Thymus (tissue), 11 donors: ENCODE measurements at regions not wholly inside any gene's neighbourhood (a gene's known extent, or its start where the extent isn't known, plus 50 kb on each side); places are given as distances from the start of the nearest gene placed in this dataset.

ENCODE experiments used
- DNase-seq, 9 donors: peaks; one replicate each; pipeline ENCODE4 v3.0.0-alpha.2; 2013; ENCODE audit warnings: low spot score in 9 of 9, low read depth in 6 of 9, missing footprints in 1 of 9
- H3K27ac ChIP-seq, 2 donors: one replicate each; pipeline ENCODE4 v1.5.1; 2013; ENCODE audit warnings: control low read depth in 1 of 2, low read depth in 1 of 2, low read length in 1 of 2, mild to moderate bottlenecking in 1 of 2, moderate library complexity in 1 of 2
- H3K27me3 ChIP-seq, 2 donors: one replicate each; pipeline ENCODE4 v1.5.1; 2013; ENCODE audit warnings: low read length in 1 of 2; ENCODE audit not compliant: control insufficient read depth in 2 of 2, insufficient read depth in 1 of 2
- H3K36me3 ChIP-seq, 2 donors: one replicate each; pipeline ENCODE4 v1.5.1; 2013; ENCODE audit warnings: low read length in 1 of 2, mild to moderate bottlenecking in 1 of 2, moderate library complexity in 1 of 2; ENCODE audit not compliant: control insufficient read depth in 2 of 2, insufficient read depth in 2 of 2
- H3K4me1 ChIP-seq, 2 donors: one replicate each; pipeline ENCODE4 v1.5.1; 2013; ENCODE audit warnings: low read length in 2 of 2; ENCODE audit not compliant: control insufficient read depth in 2 of 2, insufficient read depth in 2 of 2
- H3K4me3 ChIP-seq, 2 donors: one replicate each; pipeline ENCODE4 v1.5.1; 2013; ENCODE audit warnings: low read length in 2 of 2, control low read depth in 1 of 2, mild to moderate bottlenecking in 1 of 2
- H3K9me3 ChIP-seq, 2 donors: one replicate each; pipeline ENCODE4 v1.5.1; 2013; ENCODE audit warnings: low read length in 1 of 2, mild to moderate bottlenecking in 1 of 2; ENCODE audit not compliant: control insufficient read depth in 2 of 2, insufficient read depth in 1 of 2
- WGBS: extraction: QIAGEN DNeasy Blood & Tissue Kit; methylation state at CpG from one replicate; pipeline ENCODE4 v1.1.7; 2013; 5-methylcytosine and 5-hydroxymethylcytosine counted together
- donor health status: healthy.

- Histone ChIP-seq H3K27ac (no peak overlapping the region), H3K4me3 (no peak overlapping the region), H3K36me3 (no peaks in the 10 kb centered on the region), H3K4me1 (no peaks in the 10 kb centered on the region), H3K27me3 (no peaks in the 10 kb centered on the region), H3K9me3 (no peaks in the 10 kb centered on the region)
- no peak for DNase-seq
Observed at GRCh38 chr10:55495555-55495954, 694.5 kb upstream of the PCDH15 start.

- H3K9me3 ChIP-seq = no peaks in the 10 kb centered on the region
- no peaks in the 10 kb centered on the region for H3K4me1 ChIP-seq
- H3K27ac ChIP-seq = no peak overlapping the region
- WGBS = 95% methylated on average over 1 of the region's 1 CpG
- no peak overlapping the region for H3K4me3 ChIP-seq
- no peak for DNase-seq
- H3K36me3 ChIP-seq = no peaks in the 10 kb centered on the region
- no peaks in the 10 kb centered on the region for H3K27me3 ChIP-seq
Observed at GRCh38 chr10:55491712-55492111, 690.7 kb upstream of the PCDH15 start.

GRCh38 chr10:55485827-55486226 is 684.8 kb upstream of the PCDH15 start:
- H3K4me3 ChIP-seq = no peak overlapping the region
- no peak for DNase-seq
- no peak overlapping the region for H3K27ac ChIP-seq
- H3K27me3 ChIP-seq = no peaks in the 10 kb centered on the region
- no peaks in the 10 kb centered on the region for H3K9me3 ChIP-seq
- no peaks in the 10 kb centered on the region for H3K4me1 ChIP-seq
- H3K36me3 ChIP-seq = no peaks in the 10 kb centered on the region
- 85% methylated on average over 4 of the region's 4 CpGs for WGBS

GRCh38 chr10:55476129-55476528 is 675.1 kb upstream of the PCDH15 start:
- Histone ChIP-seq H3K4me3 (no peak overlapping the region), H3K27me3 (no peaks in the 10 kb centered on the region), H3K36me3 (no peaks in the 10 kb centered on the region), H3K9me3 (no peaks in the 10 kb centered on the region), H3K4me1 (no peaks in the 10 kb centered on the region), H3K27ac (no peak overlapping the region)
- DNase-seq = no peak
- 97% methylated on average over 1 of the region's 1 CpG for WGBS

GRCh38 chr10:55474258-55474657 is 673.2 kb upstream of the PCDH15 start:
- H3K27me3 ChIP-seq = no peaks in the 10 kb centered on the region
- no peaks in the 10 kb centered on the region for H3K9me3 ChIP-seq
- no peaks in the 10 kb centered on the region for H3K4me1 ChIP-seq
- no peak overlapping the region for H3K4me3 ChIP-seq
- no peak overlapping the region for H3K27ac ChIP-seq
- DNase-seq = no peak
- no peaks in the 10 kb centered on the region for H3K36me3 ChIP-seq

- 89% methylated on average over 1 of the region's 1 CpG for WGBS
- Histone ChIP-seq H3K9me3 (no peaks in the 10 kb centered on the region), H3K4me1 (no peaks in the 10 kb centered on the region), H3K36me3 (no peaks in the 10 kb centered on the region), H3K27me3 (no peaks in the 10 kb centered on the region), H3K27ac (no peak overlapping the region), H3K4me3 (no peak overlapping the region)
- DNase-seq = no peak
Observed at GRCh38 chr10:55470840-55471239, 669.8 kb upstream of the PCDH15 start.

GRCh38 chr10:55466806-55467504 is 665.9 kb upstream of the PCDH15 start:
- 89% methylated on average over 2 of the region's 2 CpGs for WGBS
- no peak overlapping the region for H3K4me3 ChIP-seq
- no peaks in the 10 kb centered on the region for H3K36me3 ChIP-seq
- DNase-seq = no peak
- no peaks in the 10 kb centered on the region for H3K9me3 ChIP-seq
- H3K27ac ChIP-seq = no peak overlapping the region
- no peaks in the 10 kb centered on the region for H3K4me1 ChIP-seq
- no peaks in the 10 kb centered on the region for H3K27me3 ChIP-seq

- Histone ChIP-seq H3K4me3 (no peak overlapping the region), H3K36me3 (no peaks in the 10 kb centered on the region), H3K27me3 (no peaks in the 10 kb centered on the region), H3K4me1 (no peaks in the 10 kb centered on the region), H3K9me3 (no peaks in the 10 kb centered on the region), H3K27ac (no peak overlapping the region)
- WGBS = 93% methylated on average over 4 of the region's 4 CpGs
- no peak for DNase-seq
Observed at GRCh38 chr10:55464083-55464482, 663.1 kb upstream of the PCDH15 start.

GRCh38 chr10:55460008-55460407 is 659.0 kb upstream of the PCDH15 start:
- Histone ChIP-seq H3K36me3 (no peaks in the 10 kb centered on the region), H3K9me3 (no peaks in the 10 kb centered on the region), H3K27ac (no peak overlapping the region), H3K27me3 (no peaks in the 10 kb centered on the region), H3K4me1 (no peaks in the 10 kb centered on the region), H3K4me3 (no peak overlapping the region)
- DNase-seq = no peak
- WGBS = 88% methylated on average over 3 of the region's 3 CpGs

- Histone ChIP-seq H3K4me1 (no peaks in the 10 kb centered on the region), H3K27me3 (no peaks in the 10 kb centered on the region), H3K4me3 (no peak overlapping the region), H3K36me3 (no peaks in the 10 kb centered on the region), H3K27ac (no peak overlapping the region), H3K9me3 (no peaks in the 10 kb centered on the region)
- DNase-seq = no peak
- 77% methylated on average over 2 of the region's 2 CpGs for WGBS
Observed at GRCh38 chr10:55449981-55450380, 649.0 kb upstream of the PCDH15 start.
